ENCODE measurements at regions not wholly inside any gene's neighbourhood (a gene's known extent, or its start where the extent isn't known, plus 50 kb on each side); places are given as distances from the start of the nearest gene placed in this dataset.

- TF ChIP-seq CTCF (IDR thresholded peaks at IDR 0.05) = no peak
- TF ChIP-seq SIN3A (IDR thresholded peaks at IDR 0.05; ENCODE audit: borderline replicate concordance, insufficient read depth, low read depth, low read length) = no peak
- TF ChIP-seq TCF7L2 (IDR thresholded peaks at IDR 0.05; ENCODE audit: low read depth, low read length) = no peak
- no peak for TF ChIP-seq REST (IDR thresholded peaks at IDR 0.05; ENCODE audit: insufficient read depth in 1 of 2, low read depth in 2 of 2, low read length in 1 of 2)
Measured at GRCh38 chr1:58931756-58932155, 147.9 kb upstream of the JUN start.
